NOMO-1 treated with DMSO at 0.1 percent for 48 hours (cell line): ENCODE measurements at regions not wholly inside any gene's neighbourhood (a gene's known extent, or its start where the extent isn't known, plus 50 kb on each side); places are given as distances from the start of the nearest gene placed in this dataset.
"Not testable (repeated sequence)": the region's sequence is repeated elsewhere in the genome, so short reads cannot be mapped to it uniquely, and the experiment has no call there.

ENCODE experiments used
- DNase-seq: peaks from one replicate; lab custom pipeline; 2025; ENCODE audit not compliant: unreplicated experiment; lab: John Stamatoyannopoulos, UW

GRCh38 chr9:119675951-119676350, 306.7 kb upstream of the BRINP1 start:
- DNase-seq, result no peak

DNA sequence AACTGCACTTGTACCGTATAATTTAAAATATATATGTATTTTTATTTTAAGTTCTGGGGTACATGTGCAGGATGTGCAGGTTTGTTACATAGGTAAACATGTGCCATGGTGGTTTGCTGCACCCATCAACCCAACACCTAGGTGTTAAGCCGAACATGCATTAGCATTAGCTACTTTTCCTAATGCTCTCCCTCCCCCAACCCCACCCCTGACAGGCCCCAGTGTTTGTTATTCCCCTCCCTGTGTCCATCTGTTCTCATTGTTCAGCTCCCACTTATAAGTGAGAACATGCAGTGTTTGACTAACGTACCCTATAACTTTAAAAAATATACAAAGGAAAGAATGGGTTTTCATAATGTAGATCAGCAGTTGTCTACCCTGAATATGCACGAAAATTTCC, 303.5 kb upstream of the BRINP1 start:
- not testable (repeated sequence) for DNase-seq

DNA sequence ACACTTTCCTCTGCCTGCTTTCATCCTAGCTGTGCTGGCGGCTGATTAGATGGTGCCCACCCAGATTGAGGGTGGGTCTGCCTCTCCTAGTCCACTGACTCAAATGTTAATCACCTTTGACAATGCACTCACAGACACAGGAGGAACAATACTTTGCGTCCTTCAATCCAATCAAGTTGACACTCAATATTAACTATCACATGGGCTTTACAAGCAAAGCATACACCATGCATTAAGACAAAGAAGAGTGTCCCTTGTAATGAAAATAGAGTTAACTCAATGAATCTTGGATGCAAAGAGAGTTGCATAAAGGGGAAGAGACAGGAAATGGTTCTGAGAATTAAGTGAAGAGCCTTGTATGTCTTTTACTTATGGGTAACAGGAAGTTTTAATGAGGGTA, 298.7 kb upstream of the BRINP1 start:
- DNase-seq, result no peak

DNA sequence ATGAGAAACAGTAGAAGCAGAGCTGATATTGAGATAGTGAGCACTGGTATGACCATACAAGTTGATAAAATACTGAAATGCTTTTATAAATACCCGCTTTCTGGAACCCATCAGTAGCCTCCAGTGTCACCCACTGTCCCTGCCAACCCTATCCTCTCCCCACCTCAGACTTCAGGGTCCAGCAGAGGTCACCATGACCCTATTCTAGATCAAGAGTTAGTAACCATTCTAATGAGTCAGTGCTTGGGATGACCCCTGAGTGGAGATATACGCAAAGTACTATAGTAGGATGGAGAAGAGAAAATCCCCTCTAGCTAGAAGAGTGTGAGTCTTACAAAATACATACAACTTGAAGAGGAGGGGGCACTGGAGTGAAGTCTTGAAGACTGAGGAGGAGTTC, 297.9 kb upstream of the BRINP1 start:
- DNase-seq, result no peak

DNA sequence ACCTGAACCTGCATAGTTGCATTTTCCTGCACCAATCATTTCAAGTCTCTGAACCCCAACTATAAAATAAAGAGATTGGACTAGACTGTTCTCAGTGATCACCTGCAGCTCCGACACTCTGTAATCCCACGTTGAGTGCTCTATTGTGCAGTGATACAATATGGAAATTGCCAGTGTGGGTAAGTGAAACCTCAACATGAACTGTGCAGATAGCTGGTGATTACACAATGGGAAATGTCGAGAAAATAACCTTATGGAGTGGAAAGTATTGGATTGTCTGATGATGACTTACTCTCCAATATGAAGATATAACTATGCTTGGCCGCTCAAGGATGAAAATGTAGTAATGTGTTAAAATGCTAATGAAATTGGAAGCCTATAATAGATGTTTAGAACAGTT, 293.1 kb upstream of the BRINP1 start:
- no peak for DNase-seq

GRCh38 chr9:119652931-119653330, 283.7 kb upstream of the BRINP1 start:
- DNase-seq, result no peak

DNA sequence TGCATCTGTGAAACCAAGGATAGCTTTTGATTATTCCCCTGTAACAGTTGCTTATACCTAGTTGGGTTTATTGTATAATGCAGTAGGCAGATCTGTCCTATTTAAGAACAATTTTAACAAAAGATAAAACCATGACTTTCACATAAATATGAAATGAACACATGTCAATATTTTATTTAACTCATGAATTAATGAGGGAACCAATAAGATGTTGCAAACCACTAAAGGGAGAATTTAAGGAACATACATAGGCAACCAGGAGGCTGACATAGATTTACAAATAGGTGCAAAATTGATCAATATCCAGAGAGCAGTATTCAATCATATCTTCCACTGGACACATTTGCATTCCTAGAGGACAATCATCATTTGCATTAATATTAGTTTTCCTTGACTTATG, 280.0 kb upstream of the BRINP1 start:
- no peak for DNase-seq

- no peak for DNase-seq
Measured at GRCh38 chr9:119639287-119639955, 270.2 kb upstream of the BRINP1 start.

- DNase-seq, result no peak
Measured at GRCh38 chr9:119634006-119634405, 264.8 kb upstream of the BRINP1 start.

DNA sequence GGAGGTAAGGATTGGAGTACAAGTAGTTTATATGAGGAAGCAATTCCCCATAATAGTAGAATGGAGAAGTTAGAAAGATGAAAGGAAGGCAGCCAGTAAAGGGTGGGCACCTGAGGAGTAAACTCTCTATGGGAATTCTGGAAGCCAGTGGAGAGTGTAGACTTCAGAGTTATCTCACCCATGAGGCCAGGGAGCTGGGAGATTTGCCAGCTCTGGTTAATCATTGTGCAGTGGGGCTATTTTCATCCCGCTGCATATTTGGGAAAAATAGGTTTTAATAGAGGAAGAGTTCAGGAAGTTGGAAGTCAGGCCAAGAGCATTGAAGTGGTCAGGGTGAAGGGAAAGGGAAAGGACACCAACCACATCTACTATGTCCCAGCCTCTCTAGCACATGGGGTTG, 242.3 kb upstream of the BRINP1 start:
- no peak for DNase-seq

DNA sequence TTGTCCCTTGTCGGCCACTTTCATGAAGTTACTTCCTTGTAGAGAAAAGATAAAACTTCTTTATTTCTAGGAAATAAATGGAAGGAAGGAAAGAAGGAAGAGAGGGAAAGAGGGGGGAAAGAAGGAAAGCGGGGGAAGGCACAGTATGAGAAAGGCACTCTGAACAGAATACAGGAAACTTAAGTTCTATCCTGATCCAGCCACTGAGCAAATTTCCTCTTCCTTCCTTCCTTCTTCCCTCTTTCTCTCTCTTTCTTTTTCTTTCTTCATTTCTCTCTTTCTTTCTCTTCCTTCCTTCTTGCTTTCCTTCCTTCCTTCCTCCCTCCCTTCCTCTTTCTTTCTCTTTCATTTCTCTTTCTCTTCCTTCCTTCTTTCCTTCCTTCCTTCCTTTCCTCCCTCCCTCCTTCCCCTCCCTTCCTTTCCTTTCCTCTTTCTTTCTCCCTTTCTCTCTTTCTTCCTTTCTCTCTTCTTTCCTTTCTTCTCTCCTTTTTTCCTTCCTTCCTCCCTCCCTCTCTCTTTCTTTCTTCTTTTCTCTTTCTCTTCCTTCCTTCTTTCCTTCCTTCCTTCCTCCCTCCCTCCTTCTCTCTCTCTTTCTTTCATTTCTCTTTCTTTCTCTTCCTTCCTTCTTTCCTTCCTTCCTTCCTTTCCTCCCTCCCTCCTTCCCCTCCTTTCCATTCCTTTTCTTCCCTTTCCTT, 240.2 kb upstream of the BRINP1 start:
- no peak for DNase-seq

DNA sequence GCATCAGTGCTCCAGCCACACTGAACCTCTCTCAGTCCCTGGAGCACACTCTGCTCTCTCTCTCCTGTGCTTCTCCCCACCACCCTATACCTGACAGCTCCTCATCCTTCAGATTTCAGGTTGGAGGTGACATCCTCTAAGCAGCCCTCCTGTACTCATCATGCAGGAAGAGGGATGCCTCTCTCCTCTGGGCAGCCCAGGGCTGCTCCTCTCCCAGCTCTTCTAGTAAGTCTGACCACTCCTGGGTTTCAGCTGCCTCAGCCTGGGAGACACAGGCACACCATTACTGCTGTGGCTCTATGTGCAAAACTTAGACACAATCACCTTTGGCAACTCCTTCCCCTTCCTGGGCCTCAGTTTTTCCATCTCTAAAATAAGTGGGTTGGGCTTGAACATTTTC, 232.4 kb upstream of the BRINP1 start:
- no peak for DNase-seq

GRCh38 chr9:119597499-119597898, 228.3 kb upstream of the BRINP1 start:
- DNase-seq, result no peak

DNA sequence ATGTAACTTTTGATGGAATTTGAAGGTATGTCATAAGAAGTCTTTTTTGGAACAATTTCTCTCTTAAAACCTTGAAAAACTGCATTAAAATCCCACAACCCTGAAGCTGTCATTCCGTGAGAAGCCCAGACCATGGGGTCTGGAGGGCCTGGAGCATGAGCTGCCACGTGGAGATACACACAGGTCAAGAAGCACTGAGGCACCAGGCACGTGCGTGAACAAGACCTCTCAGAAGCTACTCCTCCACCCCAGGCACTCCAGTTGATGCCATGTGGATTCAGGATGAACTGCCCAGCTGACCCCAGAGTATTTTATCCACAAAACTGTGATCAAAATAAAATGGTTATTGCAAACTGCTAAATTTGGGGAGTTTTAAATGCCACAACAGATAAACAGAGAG, 227.5 kb upstream of the BRINP1 start:
- no peak for DNase-seq

DNA sequence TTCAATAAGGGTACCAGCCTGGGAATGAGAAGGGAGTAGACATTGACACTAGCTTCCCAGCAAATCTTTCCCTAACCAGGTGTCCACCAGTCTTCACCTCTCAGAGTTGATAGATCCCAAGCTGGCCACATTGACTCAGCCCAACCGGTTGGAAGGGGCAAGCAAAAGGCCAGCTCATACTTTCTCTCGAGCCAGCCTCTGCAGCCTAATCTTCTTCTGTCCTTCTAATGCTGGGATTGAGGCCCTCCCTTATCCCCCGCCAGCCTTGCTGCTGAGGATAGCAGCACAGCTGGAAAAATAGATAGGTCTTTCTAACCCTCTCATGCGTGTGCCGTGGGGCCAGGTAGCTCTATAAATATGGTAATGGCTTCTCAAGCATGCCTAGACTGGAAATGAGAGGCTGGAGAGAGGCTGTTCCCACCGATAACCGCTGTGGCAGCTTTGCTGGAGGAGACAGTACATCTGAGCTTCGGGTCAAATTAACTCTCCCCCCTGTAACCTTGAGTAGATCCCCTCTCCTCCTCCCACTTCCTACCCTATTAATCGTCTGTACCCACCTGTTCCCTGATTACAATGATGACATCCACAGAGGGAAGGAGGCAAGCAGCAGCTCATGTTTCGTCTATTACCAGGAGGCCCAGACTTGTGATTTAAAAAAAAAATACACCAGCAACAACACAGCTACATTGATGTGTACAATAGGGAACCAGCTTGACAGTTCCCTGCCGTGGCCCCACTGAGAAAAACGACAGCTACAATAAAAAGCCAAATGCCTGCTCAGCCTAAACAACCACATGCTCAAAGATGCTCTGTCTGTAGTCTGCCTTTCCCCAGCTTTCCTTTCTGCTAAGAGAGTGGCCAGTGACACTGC, 219.9 kb upstream of the BRINP1 start:
- no peak for DNase-seq

DNA sequence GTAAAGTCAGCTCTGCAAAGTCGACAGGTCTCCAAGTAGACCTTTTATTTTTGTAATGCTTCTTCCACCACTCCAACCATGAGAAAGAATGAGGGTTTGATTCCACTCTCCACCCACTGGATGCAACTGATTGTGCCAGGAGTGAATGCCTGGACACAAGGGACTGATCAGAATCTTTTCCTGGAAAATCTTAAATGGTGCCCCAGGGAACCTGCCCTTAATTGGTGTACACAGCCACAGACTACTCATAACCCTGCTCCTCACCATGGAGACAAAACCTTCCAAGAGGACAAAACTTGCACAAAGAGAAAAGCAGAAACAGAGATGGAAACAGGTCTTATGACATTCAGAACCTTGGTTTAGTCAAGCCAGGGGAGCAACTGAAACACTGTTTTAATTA, 208.6 kb upstream of the BRINP1 start:
- no peak for DNase-seq

GRCh38 chr9:119559986-119560385, 190.8 kb upstream of the BRINP1 start:
- DNase-seq, result no peak

GRCh38 chr9:119559056-119559455, 189.8 kb upstream of the BRINP1 start:
- no peak for DNase-seq

GRCh38 chr9:119556129-119556875, 187.1 kb upstream of the BRINP1 start:
- DNase-seq, result peak; percentile 48

GRCh38 chr9:119544492-119544891, 175.3 kb upstream of the BRINP1 start:
- no peak for DNase-seq

DNA sequence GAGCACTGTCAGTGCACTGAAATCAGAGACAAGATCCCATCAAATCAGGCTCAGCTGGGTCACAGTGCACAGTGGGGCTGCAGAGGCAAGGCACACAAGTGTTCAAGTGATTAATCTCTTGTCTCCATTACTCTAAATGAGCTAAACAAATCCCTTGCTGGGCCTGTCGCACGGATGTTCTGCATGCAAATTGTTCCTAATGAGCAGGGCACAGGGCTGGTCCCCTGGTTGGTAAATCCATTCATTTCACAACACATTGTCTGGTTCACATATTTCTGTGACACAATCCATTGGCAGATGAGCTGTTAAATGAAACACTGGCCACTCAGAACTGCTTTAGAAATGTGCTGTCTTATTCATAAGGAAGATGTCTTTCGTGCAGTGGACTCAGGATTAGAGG, 167.9 kb upstream of the BRINP1 start:
- DNase-seq, result no peak
